ENCODE measurements at regions not wholly inside any gene's neighbourhood (a gene's known extent, or its start where the extent isn't known, plus 50 kb on each side); places are given as distances from the start of the nearest gene placed in this dataset.

DNA sequence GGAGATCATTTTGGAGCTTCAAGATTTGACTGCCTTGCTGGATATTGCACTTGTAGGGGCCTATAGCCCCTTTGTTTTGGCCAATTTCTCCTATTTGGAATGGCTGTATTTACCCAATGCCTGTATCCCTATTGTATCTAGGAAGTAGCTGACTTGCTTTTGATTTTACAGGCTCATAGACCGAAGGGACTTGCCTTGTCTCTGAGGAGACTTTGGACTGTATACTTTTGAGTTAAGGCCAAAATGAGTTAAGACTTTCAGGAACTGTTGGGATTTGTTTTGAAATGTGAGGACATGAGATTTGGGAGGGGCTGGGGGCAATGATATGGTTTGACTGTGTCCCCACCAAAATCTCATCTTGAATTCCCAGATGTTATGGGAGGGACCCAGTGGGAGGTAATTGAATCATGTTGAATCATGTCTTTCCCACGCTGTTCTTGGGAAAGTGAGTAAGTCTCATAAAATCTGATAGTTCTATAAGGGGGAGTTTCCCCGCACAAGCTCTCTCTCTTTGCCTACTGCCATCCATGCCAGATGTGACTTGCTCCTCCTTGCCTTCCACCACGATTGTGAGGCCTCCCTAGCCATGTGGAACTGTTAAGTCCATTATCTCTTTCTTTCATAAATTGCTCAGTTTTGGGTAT, 276.1 kb downstream of the LMX1A start:
- WGBS, 2 donors: 46 to 51% methylated on average over 4 of the region's 4 CpGs
- no peak overlapping the region for H3K4me3 ChIP-seq (ENCODE audit: low read depth, poor library complexity, severe bottlenecking)
- intact Hi-C loops (cut with DNase I; ENCODE audit: low total_unique reads): no loop called here
- DNase-seq (ENCODE audit: low spot score in 2 of 2): no peak
- TF ChIP-seq, protein P1, sequence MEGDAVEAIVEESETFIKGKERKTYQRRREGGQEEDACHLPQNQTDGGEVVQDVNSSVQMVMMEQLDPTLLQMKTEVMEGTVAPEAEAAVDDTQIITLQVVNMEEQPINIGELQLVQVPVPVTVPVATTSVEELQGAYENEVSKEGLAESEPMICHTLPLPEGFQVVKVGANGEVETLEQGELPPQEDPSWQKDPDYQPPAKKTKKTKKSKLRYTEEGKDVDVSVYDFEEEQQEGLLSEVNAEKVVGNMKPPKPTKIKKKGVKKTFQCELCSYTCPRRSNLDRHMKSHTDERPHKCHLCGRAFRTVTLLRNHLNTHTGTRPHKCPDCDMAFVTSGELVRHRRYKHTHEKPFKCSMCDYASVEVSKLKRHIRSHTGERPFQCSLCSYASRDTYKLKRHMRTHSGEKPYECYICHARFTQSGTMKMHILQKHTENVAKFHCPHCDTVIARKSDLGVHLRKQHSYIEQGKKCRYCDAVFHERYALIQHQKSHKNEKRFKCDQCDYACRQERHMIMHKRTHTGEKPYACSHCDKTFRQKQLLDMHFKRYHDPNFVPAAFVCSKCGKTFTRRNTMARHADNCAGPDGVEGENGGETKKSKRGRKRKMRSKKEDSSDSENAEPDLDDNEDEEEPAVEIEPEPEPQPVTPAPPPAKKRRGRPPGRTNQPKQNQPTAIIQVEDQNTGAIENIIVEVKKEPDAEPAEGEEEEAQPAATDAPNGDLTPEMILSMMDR (IDR thresholded peaks at IDR 0.05): no peak
- TF ChIP-seq POLR2A (IDR thresholded peaks at IDR 0.05): no peak

DNA sequence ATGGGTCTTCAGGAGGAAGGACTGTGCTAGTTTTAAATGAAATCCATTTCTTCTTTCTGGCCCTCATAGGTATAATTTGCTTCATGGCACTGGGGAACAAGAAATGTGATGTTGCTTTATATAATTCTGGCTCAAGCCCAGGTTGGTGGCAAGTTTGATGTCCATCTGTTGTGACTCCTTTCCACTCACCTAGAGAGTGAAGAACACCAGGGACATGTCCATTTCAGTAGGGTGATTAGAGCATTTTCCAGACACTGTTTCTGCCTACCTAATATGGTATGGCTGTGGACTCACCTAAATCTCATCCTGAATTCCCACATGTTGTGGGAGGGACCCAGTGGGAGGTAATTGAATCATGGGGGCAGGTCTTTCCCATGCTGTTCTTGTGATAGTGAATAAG, 278.1 kb downstream of the LMX1A start:
- intact Hi-C loops (cut with DNase I; ENCODE audit: low total_unique reads): no loop called here
- no peak for DNase-seq (ENCODE audit: low spot score in 2 of 2)
- TF ChIP-seq, protein P1 (IDR thresholded peaks at IDR 0.05): no peak
- H3K4me3 ChIP-seq (ENCODE audit: low read depth, poor library complexity, severe bottlenecking): no peak overlapping the region

DNA sequence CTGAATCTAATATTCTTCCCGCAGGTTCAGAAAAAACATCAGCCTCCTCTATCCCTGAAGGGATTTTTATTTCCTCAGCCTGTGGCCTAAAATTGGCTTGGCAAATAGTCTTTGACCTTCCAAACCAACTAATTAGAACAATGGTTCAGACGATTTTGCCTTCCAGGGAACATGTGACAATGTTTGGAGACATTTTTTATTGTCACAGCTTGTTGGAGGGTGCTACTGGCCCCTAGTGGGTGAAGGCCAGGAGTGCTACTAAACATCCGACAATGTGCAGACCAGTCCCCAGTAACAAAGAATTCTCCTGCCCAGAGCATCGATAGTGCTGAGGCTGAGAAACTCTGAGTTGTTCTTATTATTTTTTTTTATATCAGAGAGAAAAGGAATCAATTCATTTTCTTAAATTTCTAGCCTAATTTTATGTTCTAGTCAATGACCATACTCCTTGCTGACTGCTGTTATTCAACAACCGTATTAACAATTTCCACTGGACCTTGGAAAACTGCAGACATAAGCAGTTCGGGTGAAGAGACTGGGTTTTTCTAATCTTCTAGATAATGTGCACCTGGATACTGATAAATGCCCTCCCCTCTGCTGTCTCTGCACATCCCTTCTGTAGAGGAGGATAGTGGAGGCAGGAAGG, 280.7 kb downstream of the LMX1A start:
- intact Hi-C loops (cut with DNase I; ENCODE audit: low total_unique reads): no loop called here

DNA sequence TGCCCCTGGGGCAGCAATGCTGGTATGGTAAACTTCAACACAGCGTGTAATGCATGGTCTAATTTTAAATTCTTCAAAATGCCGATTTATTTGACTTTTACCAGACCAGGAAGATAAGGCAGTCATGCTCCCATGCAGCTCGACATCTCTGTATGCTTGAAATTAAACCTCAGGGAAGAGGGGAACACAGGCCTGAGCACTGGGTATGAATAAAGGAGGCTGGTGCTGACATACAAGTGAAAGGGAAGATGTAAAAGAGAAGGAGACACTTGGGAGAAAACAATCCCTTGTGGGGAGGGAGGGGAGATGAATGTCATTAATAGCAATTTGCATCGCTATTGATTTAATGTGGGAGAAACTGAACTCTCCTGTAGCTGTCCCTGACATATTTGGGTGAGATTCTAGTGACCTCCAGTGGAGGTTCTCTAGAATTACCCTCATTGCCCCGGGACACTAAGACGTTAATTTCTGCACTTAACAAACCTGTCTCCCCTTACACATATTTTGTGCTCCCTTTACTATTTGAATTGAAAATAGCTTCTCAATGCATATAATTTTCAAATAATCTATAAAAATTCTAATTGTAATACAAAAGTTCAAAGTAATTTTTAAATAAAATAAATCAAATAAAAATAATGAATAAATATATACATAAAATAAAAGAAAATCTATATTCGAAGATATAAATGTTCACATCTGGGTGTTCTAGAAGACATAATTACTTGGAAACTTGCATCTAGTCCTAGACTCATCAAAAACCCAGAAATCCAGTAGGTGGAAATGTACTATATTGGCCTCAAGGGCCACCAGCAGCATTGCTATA, 283.1 kb downstream of the LMX1A start:
- WGBS, 2 donors: 37 to 38% methylated on average over 7 of the region's 7 CpGs
- H3K4me3 ChIP-seq (ENCODE audit: low read depth, poor library complexity, severe bottlenecking): no peak overlapping the region
- intact Hi-C loops (cut with DNase I; ENCODE audit: low total_unique reads): no loop called here
- TF ChIP-seq, protein P1 (IDR thresholded peaks at IDR 0.05): no peak
- TF ChIP-seq POLR2A (IDR thresholded peaks at IDR 0.05): no peak
- no peak for DNase-seq (ENCODE audit: low spot score in 2 of 2)

More for the DNA sequence above, 280.7 kb downstream of the LMX1A start:
- TF ChIP-seq, protein P1 (IDR thresholded peaks at IDR 0.05): no peak
- no peak overlapping the region for H3K4me3 ChIP-seq (ENCODE audit: low read depth, poor library complexity, severe bottlenecking)
- DNase-seq (ENCODE audit: low spot score in 2 of 2): no peak
- WGBS, 2 donors: 55 to 60% methylated on average over 6 of the region's 6 CpGs

DNA sequence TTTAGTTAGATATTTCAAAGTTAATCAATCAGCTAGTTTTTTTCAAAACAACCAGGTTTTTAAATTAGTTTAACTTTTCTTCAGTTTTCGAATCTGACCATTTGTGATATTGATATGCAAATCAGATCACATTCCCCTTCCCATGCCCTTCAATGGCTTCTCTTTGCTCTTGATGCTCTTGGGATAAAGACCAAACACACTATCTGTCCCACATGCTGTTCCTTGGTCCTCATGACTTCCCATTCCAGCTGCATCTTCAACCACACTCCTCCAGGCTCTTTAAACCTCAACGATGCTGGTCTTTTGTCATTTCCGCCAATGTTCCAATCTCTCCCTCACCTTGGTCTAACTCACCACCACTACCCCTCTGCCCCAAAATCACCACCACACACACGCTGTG, 285.8 kb downstream of the LMX1A start:
- intact Hi-C loops (cut with DNase I; ENCODE audit: low total_unique reads): no loop called here
- no peak overlapping the region for H3K4me3 ChIP-seq (ENCODE audit: low read depth, poor library complexity, severe bottlenecking)
- 87 to 89% methylated on average over 4 of the region's 4 CpGs for WGBS, 2 donors
- TF ChIP-seq POLR2A (IDR thresholded peaks at IDR 0.05): no peak
- TF ChIP-seq, protein P1 (IDR thresholded peaks at IDR 0.05): no peak
- DNase-seq (ENCODE audit: low spot score in 2 of 2): no peak

All from lower leg skin (tissue), 4 donors.